NT2/D1 (cell line): ENCODE measurements at regions not wholly inside any gene's neighbourhood (a gene's known extent, or its start where the extent isn't known, plus 50 kb on each side); places are given as distances from the start of the nearest gene placed in this dataset.

Experiments
- SUZ12 ChIP-seq: IDR thresholded peaks from 2 replicates; pipeline ENCODE4 v1.6.1; 2011; ENCODE audit not compliant: insufficient read length, insufficient read depth; ENCODE audit errors: extremely low read depth
- YY1 ChIP-seq: IDR thresholded peaks from 2 replicates; pipeline ENCODE4 v1.6.1; 2011; ENCODE audit not compliant: insufficient read length, insufficient read depth
- ZNF274 ChIP-seq: IDR thresholded peaks from 2 replicates; pipeline ENCODE4 v1.6.1; 2011; ENCODE audit warnings: mild to moderate bottlenecking, low read depth, low read length

- TF ChIP-seq YY1, result no peak
- no peak for TF ChIP-seq ZNF274
- no peak for TF ChIP-seq SUZ12
Observed at GRCh38 chr2:176847575-176847974, 365.0 kb upstream of the HNRNPA3 start.
